HEK293 (cell line): ENCODE measurements at regions not wholly inside any gene's neighbourhood (a gene's known extent, or its start where the extent isn't known, plus 50 kb on each side); places are given as distances from the start of the nearest gene placed in this dataset.

ENCODE experiments used
- CTCF ChIA-PET: fragments of 350-600 bp; formaldehyde crosslinking; extraction: SDS; loops from one replicate; lab custom pipeline; 2021; ENCODE audit warnings: antibody characterized with exemption; lab: Yijun Ruan, JAX
- POLR2A ChIA-PET: fragments of 300-600 bp; formaldehyde crosslinking; extraction: SDS; loops from one replicate; lab custom pipeline; 2020; ENCODE audit warnings: antibody characterized with exemption, inconsistent platforms; lab: Yijun Ruan, JAX
- H3K27ac ChIP-seq: fragments of 200-500 bp; sonication (Bioruptor generic); 2 replicates; pipeline ENCODE4 v1.5.1; 2014; ENCODE audit warnings: low read depth, low read length, control low read depth, inconsistent platforms; ENCODE audit errors: extremely low read depth
- H3K36me3 ChIP-seq, 2 experiments: fragments of 200-500 bp in 1 of 2; sonication (Bioruptor generic) in 1 of 2; 1 replicate in 1 of 2; 2 replicates in 1 of 2; pipeline ENCODE4 v1.5.1; 2014 to 2017; ENCODE audit warnings: inconsistent platforms in 2 of 2, low read length in 2 of 2; ENCODE audit not compliant: control insufficient read depth in 2 of 2, insufficient read depth in 1 of 2
- H3K4me1 ChIP-seq: fragments of 200-500 bp; sonication (Bioruptor generic); 2 replicates; pipeline ENCODE4 v1.5.1; 2014; ENCODE audit warnings: mild to moderate bottlenecking, low read length, inconsistent platforms; ENCODE audit not compliant: control insufficient read depth, insufficient read depth
- H3K4me3 ChIP-seq: 2 replicates; pipeline ENCODE4 v1.5.1; 2011; ENCODE audit warnings: low read depth, mild to moderate bottlenecking, control low read depth, low read length, moderate library complexity
- H3K9me3 ChIP-seq: fragments of 200-500 bp; sonication (Bioruptor generic); 2 replicates; pipeline ENCODE4 v1.5.1; 2014; ENCODE audit warnings: low read depth, low read length, inconsistent platforms; ENCODE audit not compliant: control insufficient read depth, insufficient read depth
- PRDM1 ChIP-seq: fragments of 450-650 bp; formaldehyde crosslinking; IDR thresholded peaks from 2 replicates; pipeline ENCODE4; 2016; ENCODE audit warnings: missing biosample characterization, missing genetic modification characterization
- PRDM6 ChIP-seq: fragments of 450-650 bp; formaldehyde crosslinking; IDR thresholded peaks from 2 replicates; pipeline ENCODE4 v1.5.1; 2017; ENCODE audit warnings: missing biosample characterization, missing genetic modification characterization
- ZNF10 ChIP-seq: fragments of 450-650 bp; formaldehyde crosslinking; IDR thresholded peaks from 2 replicates; pipeline ENCODE4 v1.5.1; 2017; ENCODE audit warnings: missing biosample characterization, missing genetic modification characterization
- ZNF132 ChIP-seq: fragments of 450-650 bp; formaldehyde crosslinking; IDR thresholded peaks from 2 replicates; pipeline ENCODE4 v1.5.1; 2017; ENCODE audit warnings: missing biosample characterization, missing genetic modification characterization, borderline replicate concordance
- ZNF18 ChIP-seq: fragments of 450-650 bp; formaldehyde crosslinking; IDR thresholded peaks from 2 replicates; pipeline ENCODE4 v1.5.1; 2016; ENCODE audit warnings: missing biosample characterization, missing genetic modification characterization
- ZNF335 ChIP-seq: fragments of 450-650 bp; formaldehyde crosslinking; conservative IDR thresholded peaks from 2 replicates; pipeline ENCODE4 v1.5.1; 2016; ENCODE audit warnings: missing biosample characterization, missing genetic modification characterization
- ZNF513 ChIP-seq: fragments of 450-650 bp; IDR thresholded peaks from 2 replicates; pipeline ENCODE4 v1.5.1; 2018; ENCODE audit warnings: missing biosample characterization, missing genetic modification characterization
- ZNF530 ChIP-seq: fragments of 450-650 bp; formaldehyde crosslinking; IDR thresholded peaks from 2 replicates; pipeline ENCODE4 v1.5.1; 2016; ENCODE audit warnings: low read depth, missing biosample characterization, missing genetic modification characterization
- ZNF596 ChIP-seq: fragments of 450-650 bp; IDR thresholded peaks from 2 replicates; pipeline ENCODE4 v1.5.0; 2018; ENCODE audit warnings: missing biosample characterization, mild to moderate bottlenecking, missing genetic modification characterization, moderate library complexity
- ZNF623 ChIP-seq: fragments of 450-650 bp; formaldehyde crosslinking; IDR thresholded peaks from 2 replicates; pipeline ENCODE4 v1.5.1; 2016; ENCODE audit warnings: missing biosample characterization, missing genetic modification characterization
- ZNF639 ChIP-seq: fragments of 450-650 bp; formaldehyde crosslinking; IDR thresholded peaks from 2 replicates; pipeline ENCODE4 v1.5.1; 2016; ENCODE audit warnings: missing biosample characterization, missing genetic modification characterization
- ZNF645 ChIP-seq: fragments of 450-650 bp; formaldehyde crosslinking; IDR thresholded peaks from 2 replicates; pipeline ENCODE4; 2016; ENCODE audit warnings: missing biosample characterization, missing genetic modification characterization
- ZSCAN23 ChIP-seq: fragments of 450-650 bp; formaldehyde crosslinking; IDR thresholded peaks from 2 replicates; pipeline ENCODE4 v1.5.1; 2016; ENCODE audit warnings: missing biosample characterization, missing genetic modification characterization
- ZSCAN5A ChIP-seq: fragments of 450-650 bp; formaldehyde crosslinking; IDR thresholded peaks from 2 replicates; pipeline ENCODE4 v1.5.1; 2016; ENCODE audit warnings: missing biosample characterization, missing genetic modification characterization

- ChIA-PET CTCF (interaction anchor here (0.6 kb wide), 1 partner anchor 475 kb away, joined by 3 read pairs; no protein-coding TSS in a partner anchor), POLR2A (no interaction called here)
- no peaks in the 10 kb centered on the region for H3K36me3 ChIP-seq
- no peaks in the 10 kb centered on the region for H3K4me1 ChIP-seq
- TF ChIP-seq ZNF132 (tag by site-specific recombination): no peak
- no peak for TF ChIP-seq ZNF10 (tag by site-specific recombination)
- TF ChIP-seq ZNF513 (tag by site-specific recombination): no peak
- H3K9me3 ChIP-seq: no peaks in the 10 kb centered on the region
- H3K27ac ChIP-seq: no peak overlapping the region
- H3K4me3 ChIP-seq: no peak overlapping the region
Observed at GRCh38 chr1:14373081-14373758, 225.3 kb upstream of the KAZN start.

- no peaks in the 10 kb centered on the region for H3K4me1 ChIP-seq
- H3K4me3 ChIP-seq: no peak overlapping the region
- POLR2A ChIA-PET: no interaction called here
- TF ChIP-seq PRDM1 (no peak), ZSCAN23 (tag by site-specific recombination) (no peak), ZNF623 (tag by site-specific recombination) (no peak), ZNF530 (tag by site-specific recombination) (no peak), ZNF18 (tag by site-specific recombination) (no peak), ZNF639 (tag by site-specific recombination) (no peak), ZSCAN5A (tag by site-specific recombination) (no peak), ZNF645 (tag by site-specific recombination) (no peak), PRDM6 (tag by site-specific recombination) (no peak), ZNF335 (no peak), ZNF596 (tag by site-specific recombination) (no peak)
- TF ChIP-seq, all 188 proteins: peak for 0
- H3K36me3 ChIP-seq: no peaks in the 10 kb centered on the region
- CTCF ChIA-PET: no interaction called here
- H3K27ac ChIP-seq: no peak overlapping the region
- H3K9me3 ChIP-seq: no peaks in the 10 kb centered on the region
Observed at GRCh38 chr1:14375226-14375625, 223.3 kb upstream of the KAZN start.
